HG02623 (cell line): ENCODE measurements at regions not wholly inside any gene's neighbourhood (a gene's known extent, or its start where the extent isn't known, plus 50 kb on each side); places are given as distances from the start of the nearest gene placed in this dataset.

Experiments
- ATAC-seq: cut with Tn5 transposase; IDR thresholded peaks from one replicate; pipeline ENCODE4 v1.9.1; 2021; ENCODE audit warnings: moderate library complexity; ENCODE audit not compliant: unreplicated experiment

- ATAC-seq, result no peak
Measured at GRCh38 chr7:94223375-94224084, 171.2 kb upstream of the COL1A2 start.

GRCh38 chr7:94228223-94228622 is 166.5 kb upstream of the COL1A2 start:
- no peak for ATAC-seq

GRCh38 chr7:94228678-94229077 is 166.0 kb upstream of the COL1A2 start:
- ATAC-seq, result no peak

- ATAC-seq, result no peak
Measured at GRCh38 chr7:94231305-94231704, 163.4 kb upstream of the COL1A2 start.

DNA sequence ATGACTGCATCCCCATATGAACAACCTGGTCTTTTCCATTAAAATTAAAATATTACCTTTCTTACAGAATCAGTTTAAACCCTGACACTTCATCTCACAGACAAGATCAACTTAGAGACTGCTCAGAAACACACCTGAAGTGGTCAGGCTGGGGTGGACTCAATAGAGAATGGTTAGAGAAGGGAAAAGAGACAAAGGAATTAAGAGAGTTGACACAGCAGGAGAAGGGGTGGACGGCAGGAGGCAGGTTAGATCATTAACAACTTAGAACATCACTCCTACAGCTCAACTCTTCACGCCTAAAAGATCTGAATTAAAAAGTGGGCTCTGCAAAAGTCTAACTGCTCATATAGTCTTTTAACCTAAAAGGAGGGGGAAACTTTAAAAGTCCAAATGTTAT is 157.7 kb upstream of the COL1A2 start:
- ATAC-seq, result no peak

GRCh38 chr7:94237417-94237816 is 157.3 kb upstream of the COL1A2 start:
- ATAC-seq, result no peak

DNA sequence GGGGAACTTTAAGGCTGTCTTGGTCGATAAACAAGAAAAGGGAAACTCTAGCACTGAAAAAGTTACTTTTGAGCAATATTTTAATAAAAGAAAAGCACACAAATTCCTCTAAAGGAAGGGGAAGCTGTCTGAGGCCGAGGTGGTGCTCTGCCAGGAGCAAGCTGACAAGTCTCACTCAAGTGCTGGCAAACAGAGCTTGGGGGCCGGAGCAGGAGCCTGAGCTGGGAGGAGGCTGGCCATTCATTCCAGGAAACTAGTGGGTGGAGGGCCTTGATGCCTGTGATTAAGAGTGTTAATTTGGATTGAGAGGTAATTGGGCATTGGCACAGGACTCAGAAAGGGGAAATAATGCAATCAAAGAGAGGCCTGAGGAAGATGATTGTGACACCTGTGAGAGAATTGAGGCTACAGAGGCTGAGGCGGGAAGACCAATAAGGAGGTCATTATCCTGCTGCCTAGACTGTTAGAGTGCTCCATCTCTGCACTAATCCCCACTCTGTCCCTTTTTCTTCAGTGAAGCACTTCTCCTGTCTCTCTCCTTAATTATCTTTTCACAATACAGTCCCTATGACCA is 154.9 kb upstream of the COL1A2 start:
- no peak for ATAC-seq

DNA sequence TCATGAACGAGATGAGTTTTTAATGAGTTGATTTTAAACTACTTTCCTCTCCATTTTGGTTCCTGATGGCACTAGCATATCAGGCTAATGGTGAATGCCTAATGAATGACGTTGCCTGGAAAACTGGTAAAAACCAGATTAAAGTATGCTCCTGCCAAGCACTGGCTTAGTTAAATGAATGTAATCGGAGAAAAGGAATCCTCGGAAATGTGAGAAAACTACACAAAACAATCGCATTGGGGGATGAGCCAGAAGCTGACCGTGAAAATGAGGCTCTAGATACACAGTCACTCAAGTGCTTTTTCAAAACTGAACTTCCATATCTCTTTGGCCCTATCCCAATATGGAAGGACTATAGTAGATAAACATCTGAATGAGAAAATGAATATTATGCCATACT is 153.8 kb upstream of the COL1A2 start:
- ATAC-seq, result no peak

DNA sequence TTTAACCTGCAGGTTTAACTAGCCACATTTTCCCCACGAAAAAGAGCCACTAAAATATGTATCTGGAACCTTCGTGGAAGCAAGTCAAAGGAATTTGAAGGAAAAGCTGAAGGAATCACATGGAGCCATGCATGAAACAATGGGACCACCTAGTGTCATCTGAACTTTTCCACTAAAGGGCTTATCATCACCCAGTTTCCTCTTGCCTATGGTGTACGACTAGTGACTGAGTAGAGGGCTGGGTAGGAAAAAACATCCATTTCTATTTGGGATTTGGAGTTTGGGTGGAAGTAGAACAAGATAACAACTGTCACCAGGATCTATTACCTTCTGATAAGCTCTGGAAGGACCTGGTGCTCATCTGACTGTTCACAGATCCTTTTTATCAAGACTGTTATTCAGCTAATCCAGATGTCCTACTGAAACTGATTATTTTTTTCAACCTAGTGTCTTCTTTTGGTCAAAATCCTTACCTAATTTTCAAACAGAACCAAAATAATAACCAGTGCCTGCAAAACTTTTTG is 153.2 kb upstream of the COL1A2 start:
- no peak for ATAC-seq

DNA sequence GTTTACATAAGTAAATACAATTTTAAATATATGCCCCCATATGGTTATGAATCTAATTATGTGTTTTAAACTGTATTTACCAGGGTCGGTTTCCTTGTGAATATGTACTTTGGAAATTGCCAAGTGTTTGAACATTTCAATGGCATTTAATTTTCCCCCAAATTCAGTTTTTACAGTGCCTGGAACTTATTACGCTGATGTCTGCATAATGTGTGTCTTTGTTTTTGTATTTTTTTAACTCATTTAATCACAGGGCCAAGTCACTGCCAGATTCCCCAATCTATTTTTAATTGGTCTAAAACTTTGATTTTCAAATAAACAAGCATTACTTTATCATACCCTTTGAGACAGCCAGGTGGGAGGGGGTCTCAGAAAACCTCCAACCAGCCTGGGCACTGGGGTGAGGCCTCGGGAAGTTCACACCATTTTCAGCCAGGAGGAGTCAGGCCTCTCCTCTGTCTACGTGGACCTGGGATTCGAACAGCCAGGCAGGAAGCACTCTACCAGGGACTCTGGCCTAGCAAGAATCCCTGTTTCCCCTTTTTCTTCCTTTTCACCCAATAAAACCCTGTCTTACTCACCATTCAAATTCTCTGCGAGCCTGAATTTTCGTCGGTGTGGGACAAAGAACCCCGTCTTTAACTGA is 151.5 kb upstream of the COL1A2 start:
- no peak for ATAC-seq

DNA sequence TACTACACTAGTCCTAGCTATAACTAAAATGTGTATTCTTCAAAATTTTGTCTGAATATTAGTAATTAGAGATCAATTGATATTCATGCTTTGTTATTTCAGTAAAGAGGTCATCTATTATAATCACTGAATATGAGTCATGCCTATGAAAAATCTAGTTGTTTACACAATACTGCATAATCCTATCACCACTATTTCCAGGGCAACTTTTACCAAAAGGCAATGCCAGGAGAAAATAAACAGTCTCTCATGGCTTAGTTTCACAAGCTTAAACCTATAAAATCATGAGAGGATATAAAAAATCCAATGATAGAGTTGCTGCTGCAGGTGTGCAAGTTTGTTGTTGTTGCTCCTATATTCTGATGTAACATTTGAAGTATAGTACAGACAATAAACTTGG is 149.9 kb upstream of the COL1A2 start:
- ATAC-seq, result no peak

GRCh38 chr7:94245500-94245899 is 149.2 kb upstream of the COL1A2 start:
- no peak for ATAC-seq

- no peak for ATAC-seq
Measured at GRCh38 chr7:94247970-94248369, 146.7 kb upstream of the COL1A2 start.

DNA sequence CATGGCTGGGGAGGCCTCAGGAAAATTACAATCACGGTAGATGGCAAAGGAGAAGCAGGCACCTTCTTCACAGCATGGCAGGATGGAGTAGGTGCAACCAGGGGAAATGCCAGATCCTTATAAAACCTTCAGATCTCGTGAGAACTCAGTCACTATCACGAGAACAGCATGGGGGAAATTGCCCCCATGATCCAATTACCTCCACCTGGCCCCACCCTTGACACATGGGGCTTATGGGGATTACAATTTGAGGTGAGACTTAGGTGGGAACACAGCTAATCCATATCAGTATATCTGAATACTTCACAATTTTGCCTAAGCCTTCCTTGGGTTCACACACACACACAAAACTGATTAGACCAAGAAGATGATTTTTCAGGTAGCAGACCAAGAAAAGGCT is 145.1 kb upstream of the COL1A2 start:
- no peak for ATAC-seq

DNA sequence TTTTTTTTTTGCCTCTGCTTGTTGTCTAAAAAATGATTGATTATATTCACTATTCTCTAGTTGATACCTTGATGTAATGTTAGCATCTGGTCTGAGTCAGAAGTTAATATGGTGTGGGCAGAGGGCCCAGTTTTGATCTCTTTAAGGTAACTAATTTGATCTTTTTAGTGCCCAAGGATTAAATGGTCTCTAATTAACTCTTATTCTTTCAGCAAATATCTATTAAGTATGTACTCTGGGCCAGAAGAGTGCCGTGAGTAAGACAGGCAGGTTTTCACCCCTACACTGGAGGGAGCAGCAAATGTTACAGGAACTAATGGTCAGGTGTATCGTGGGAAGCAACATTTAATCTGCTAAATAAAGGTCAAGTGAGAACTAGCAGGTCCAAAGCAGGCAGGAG is 144.6 kb upstream of the COL1A2 start:
- ATAC-seq, result no peak

DNA sequence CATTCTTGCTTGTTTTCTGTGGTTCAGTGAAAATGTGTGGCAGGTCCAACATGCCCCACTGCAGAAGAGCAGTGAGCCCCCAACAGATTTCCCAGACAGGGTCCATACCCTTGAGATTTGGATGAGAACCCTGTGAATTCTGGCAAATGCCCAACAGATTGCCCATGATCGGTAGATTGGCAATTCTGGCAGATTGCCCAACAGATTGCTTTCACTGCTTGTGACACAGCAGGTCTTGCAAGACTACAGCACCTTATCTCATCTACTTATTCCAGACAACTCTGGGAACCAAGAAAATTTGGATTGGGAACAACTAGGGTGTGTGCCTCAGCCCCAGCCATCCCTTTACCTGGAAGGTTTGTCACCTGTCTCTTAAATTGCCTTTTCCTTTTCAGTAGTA is 143.7 kb upstream of the COL1A2 start:
- ATAC-seq, result no peak

GRCh38 chr7:94252124-94252523 is 142.6 kb upstream of the COL1A2 start:
- no peak for ATAC-seq

DNA sequence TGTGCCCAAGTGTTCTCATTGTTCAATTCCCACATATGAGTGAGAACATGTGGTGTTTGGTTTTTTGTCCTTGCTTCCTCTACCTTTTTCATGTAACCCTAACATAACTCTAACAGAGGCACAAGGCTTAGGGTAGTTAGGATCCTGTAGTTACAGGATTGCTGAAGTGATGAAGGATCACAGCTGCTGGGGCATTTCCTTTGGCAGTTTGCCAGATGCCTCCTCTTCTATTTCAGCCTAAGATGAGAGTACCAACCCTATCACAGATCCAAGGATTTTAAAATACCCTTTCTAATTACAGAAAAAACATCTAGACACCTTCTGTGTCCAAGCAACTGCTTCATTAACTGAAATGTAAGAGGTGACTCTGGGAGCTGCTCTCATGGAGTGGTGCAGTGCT is 141.7 kb upstream of the COL1A2 start:
- ATAC-seq, result no peak

DNA sequence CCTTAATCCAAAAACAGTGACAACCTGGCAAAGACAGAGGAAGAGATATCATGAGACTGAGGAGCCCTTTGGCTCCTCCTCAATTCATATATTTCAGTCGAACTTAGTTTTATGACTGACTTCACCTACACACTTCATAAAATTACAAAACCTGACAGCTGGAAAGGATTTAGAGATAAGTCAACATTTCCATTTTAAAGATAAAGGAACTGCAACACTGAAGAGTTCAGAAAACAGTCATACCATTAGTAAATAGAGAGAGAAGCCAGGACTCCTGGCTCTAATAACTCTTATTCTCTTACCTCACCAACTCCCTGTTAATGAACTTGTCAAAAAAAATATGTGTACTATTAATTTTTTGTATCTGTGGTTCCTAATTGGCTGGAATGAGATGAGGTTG is 141.0 kb upstream of the COL1A2 start:
- no peak for ATAC-seq

- no peak for ATAC-seq
Measured at GRCh38 chr7:94258418-94259300, 136.0 kb upstream of the COL1A2 start.

- ATAC-seq, result no peak
Measured at GRCh38 chr7:94261067-94261466, 133.6 kb upstream of the COL1A2 start.
